AG04450 (cell line): ENCODE measurements at regions not wholly inside any gene's neighbourhood (a gene's known extent, or its start where the extent isn't known, plus 50 kb on each side); places are given as distances from the start of the nearest gene placed in this dataset.

Source experiments
- CTCF ChIA-PET: fragments of 300-600, 350-600 bp; formaldehyde crosslinking; extraction: SDS; loops from one replicate; lab custom pipeline; 2022; ENCODE audit warnings: antibody characterized with exemption, inconsistent platforms; lab: Charles Lee
- POLR2A ChIA-PET: fragments of 350-600 bp; formaldehyde crosslinking; extraction: SDS; loops from one replicate; lab custom pipeline; 2021; ENCODE audit warnings: antibody characterized with exemption, inconsistent platforms; lab: Yijun Ruan, JAX
- DNase-seq: peaks from one replicate; pipeline ENCODE4 v3.0.0-alpha.2; 2011; ENCODE audit warnings: low read depth, low spot score
- H3K27ac ChIP-seq: one replicate; pipeline ENCODE4 v1.5.1; 2012; ENCODE audit warnings: low read depth, low read length, control low read depth
- H3K27me3 ChIP-seq: one replicate; pipeline ENCODE4 v1.6.0; 2012; ENCODE audit warnings: low read length; ENCODE audit not compliant: control insufficient read depth, insufficient read depth
- H3K4me3 ChIP-seq: 2 replicates; pipeline ENCODE4 v1.5.1; 2011; ENCODE audit warnings: mild to moderate bottlenecking, low read depth, low read length, control low read depth
- H3K9me3 ChIP-seq: 2 replicates; pipeline ENCODE4 v1.5.1; 2012; ENCODE audit warnings: low read length; ENCODE audit not compliant: control insufficient read depth, insufficient read depth
- TF ChIP-seq, protein P1 (sequence below): IDR thresholded peaks from 2 replicates; pipeline ENCODE4 v1.5.1; 2011; ENCODE audit warnings: low read depth, low read length, control low read depth, inconsistent platforms

GRCh38 chr1:30090162-30090820 is 633.1 kb downstream of the MATN1 start:
- TF ChIP-seq, protein P1, sequence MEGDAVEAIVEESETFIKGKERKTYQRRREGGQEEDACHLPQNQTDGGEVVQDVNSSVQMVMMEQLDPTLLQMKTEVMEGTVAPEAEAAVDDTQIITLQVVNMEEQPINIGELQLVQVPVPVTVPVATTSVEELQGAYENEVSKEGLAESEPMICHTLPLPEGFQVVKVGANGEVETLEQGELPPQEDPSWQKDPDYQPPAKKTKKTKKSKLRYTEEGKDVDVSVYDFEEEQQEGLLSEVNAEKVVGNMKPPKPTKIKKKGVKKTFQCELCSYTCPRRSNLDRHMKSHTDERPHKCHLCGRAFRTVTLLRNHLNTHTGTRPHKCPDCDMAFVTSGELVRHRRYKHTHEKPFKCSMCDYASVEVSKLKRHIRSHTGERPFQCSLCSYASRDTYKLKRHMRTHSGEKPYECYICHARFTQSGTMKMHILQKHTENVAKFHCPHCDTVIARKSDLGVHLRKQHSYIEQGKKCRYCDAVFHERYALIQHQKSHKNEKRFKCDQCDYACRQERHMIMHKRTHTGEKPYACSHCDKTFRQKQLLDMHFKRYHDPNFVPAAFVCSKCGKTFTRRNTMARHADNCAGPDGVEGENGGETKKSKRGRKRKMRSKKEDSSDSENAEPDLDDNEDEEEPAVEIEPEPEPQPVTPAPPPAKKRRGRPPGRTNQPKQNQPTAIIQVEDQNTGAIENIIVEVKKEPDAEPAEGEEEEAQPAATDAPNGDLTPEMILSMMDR = no peak
- H3K27ac ChIP-seq = no peak overlapping the region
- no peak for DNase-seq
- ChIA-PET POLR2A (no interaction called here), CTCF (interaction anchor here (1.1 kb wide), 1 partner anchor 297 kb away, joined by 5 read pairs; no protein-coding TSS in a partner anchor)
- peaks cover 6% of the 10 kb centered on the region for H3K27me3 ChIP-seq
- H3K4me3 ChIP-seq = no peak overlapping the region
- peaks cover 37% of the 10 kb centered on the region for H3K9me3 ChIP-seq

- H3K9me3 ChIP-seq = peaks cover 36% of the 10 kb centered on the region
- CTCF ChIA-PET = interaction anchor here (0.8 kb wide), 1 partner anchor 385 kb away, joined by 4 read pairs; no protein-coding TSS in a partner anchor
These were observed 634.4 kb downstream of the MATN1 start for GRCh38 chr1:30089024-30089430.

DNA sequence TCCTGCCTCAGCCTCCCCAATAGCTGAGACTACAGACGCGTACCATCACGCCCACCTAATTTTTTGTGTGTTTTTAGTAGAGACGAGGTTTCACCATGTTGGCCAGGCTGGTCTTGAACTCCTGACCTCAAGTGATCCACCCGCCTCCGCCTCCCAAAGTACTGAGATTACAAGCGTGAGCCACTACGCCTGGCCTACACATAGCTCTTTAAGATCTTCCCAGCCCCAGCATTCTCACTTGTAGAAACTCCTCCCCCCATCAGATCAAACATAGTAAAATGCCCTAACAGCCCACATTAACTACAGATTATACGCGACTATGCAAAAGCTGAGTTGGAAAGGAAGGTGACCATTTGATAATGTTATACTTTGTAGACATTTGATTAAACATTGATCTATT is 634.8 kb downstream of the MATN1 start:
- H3K27me3 ChIP-seq = peaks cover 6% of the 10 kb centered on the region
- TF ChIP-seq, protein P1 = no peak
- CTCF ChIA-PET = interaction anchor here (0.8 to 1.5 kb wide), 2 partner anchors 176 to 385 kb away, joined by 4 to 5 read pairs; no protein-coding TSS in a partner anchor
- no peak overlapping the region for H3K27ac ChIP-seq
- no peak for DNase-seq
- peaks cover 32% of the 10 kb centered on the region for H3K9me3 ChIP-seq
- no peak overlapping the region for H3K4me3 ChIP-seq
- POLR2A ChIA-PET = no interaction called here

More at GRCh38 chr1:30089024-30089430, 634.4 kb downstream of the MATN1 start:
- Histone ChIP-seq H3K27me3 (peaks cover 6% of the 10 kb centered on the region), H3K4me3 (no peak overlapping the region), H3K27ac (no peak overlapping the region)
- DNase-seq = no peak
- POLR2A ChIA-PET = no interaction called here
- TF ChIP-seq, protein P1 = no peak

- TF ChIP-seq, protein P1 = peak; percentile 50
- ChIA-PET CTCF (interaction anchor here (0.6 to 2.3 kb wide), 11 partner anchors 12 to 871 kb away, joined by 3 to 10 read pairs (median 4); partner anchors contain the start of gene PTPRU), POLR2A (no interaction called here)
- no peak for DNase-seq
- no peak overlapping the region for H3K4me3 ChIP-seq
- H3K27ac ChIP-seq = no peak overlapping the region
- H3K27me3 ChIP-seq = peaks cover 6% of the 10 kb centered on the region
- H3K9me3 ChIP-seq = peaks cover 22% of the 10 kb centered on the region
These were observed 635.9 kb downstream of the MATN1 start for GRCh38 chr1:30087465-30087864.
